NCI-H2227 (cell line): ENCODE measurements at regions not wholly inside any gene's neighbourhood (a gene's known extent, or its start where the extent isn't known, plus 50 kb on each side); places are given as distances from the start of the nearest gene placed in this dataset.
A peak's percentile ranks its signal among the peaks of the same experiment; 100 is the strongest.
"Not testable (repeated sequence)": the region's sequence is repeated elsewhere in the genome, so short reads cannot be mapped to it uniquely, and the experiment has no call there.

Experiments used
- DNase-seq: peaks from one replicate; lab custom pipeline; 2025; ENCODE audit not compliant: unreplicated experiment; lab: John Stamatoyannopoulos, UW

DNA sequence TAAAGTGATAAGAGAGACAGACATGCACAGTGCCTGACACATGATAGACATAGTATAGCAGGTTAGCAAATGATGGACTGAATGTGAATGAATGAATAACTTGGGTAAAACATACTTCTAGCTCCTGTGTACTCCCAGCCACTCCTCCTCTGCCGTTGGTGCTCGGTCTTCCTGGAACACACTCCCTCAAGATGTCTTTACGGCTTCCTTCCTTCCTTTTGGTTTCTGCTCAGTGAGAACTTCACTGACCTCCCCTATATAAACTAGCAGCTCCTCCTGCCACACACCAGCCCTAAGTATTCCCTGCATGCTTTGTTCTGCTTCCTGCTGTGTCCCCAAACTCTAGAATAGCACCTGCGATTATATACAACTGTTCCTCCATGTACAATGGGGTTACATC is 50.2 kb downstream of the RAD54L2 start:
- DNase-seq = no peak

- DNase-seq = peak; percentile 4
Observed at GRCh38 chr3:51591231-51591630, 52.7 kb downstream of the RAD54L2 start.

DNA sequence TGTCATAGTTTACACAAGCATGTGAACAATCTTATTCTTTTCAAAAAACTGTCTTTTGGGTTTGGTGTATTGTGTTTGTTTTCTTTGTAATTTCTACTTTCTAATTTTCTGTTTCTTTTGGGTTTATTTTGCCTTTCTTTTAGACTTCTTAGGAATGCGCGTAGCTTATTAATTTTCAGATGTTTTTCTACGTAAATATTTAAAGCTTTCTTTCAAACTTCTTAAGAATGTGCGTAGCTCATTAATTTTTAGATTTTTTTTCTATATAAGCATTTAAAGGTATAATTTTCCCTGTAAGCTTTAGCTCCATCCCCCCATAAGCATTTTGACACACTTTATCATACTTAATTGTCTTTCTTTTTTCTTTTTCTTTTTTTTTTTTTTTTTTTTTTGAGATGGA is 55.2 kb downstream of the RAD54L2 start:
- DNase-seq = no peak

DNA sequence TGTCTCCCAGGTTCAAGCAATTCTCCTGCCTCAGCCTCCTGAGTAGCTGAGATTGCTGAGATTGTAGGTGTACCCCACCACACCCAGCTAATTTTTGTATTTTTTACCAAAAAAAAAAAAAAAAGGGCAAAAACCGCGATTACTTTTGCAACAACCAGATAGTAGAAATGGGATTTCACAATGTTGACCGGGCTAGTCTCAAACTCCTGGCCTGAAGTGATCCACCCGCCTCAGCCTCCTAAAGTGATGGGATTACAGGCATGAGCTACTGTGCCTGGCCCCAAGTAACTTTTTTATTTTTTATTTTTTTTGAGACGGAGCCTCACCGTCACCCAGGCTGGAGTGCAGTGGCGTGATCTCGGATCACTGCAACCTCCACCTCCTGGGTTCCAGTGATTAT is 61.1 kb downstream of the RAD54L2 start:
- DNase-seq = not testable (repeated sequence)

- no peak for DNase-seq
Observed at GRCh38 chr3:51604212-51604611, 65.7 kb downstream of the RAD54L2 start.

- DNase-seq = no peak
Observed at GRCh38 chr3:51605938-51606337, 65.1 kb upstream of the TEX264 start.

GRCh38 chr3:51606871-51607270 is 64.2 kb upstream of the TEX264 start:
- DNase-seq = not testable (repeated sequence)

DNA sequence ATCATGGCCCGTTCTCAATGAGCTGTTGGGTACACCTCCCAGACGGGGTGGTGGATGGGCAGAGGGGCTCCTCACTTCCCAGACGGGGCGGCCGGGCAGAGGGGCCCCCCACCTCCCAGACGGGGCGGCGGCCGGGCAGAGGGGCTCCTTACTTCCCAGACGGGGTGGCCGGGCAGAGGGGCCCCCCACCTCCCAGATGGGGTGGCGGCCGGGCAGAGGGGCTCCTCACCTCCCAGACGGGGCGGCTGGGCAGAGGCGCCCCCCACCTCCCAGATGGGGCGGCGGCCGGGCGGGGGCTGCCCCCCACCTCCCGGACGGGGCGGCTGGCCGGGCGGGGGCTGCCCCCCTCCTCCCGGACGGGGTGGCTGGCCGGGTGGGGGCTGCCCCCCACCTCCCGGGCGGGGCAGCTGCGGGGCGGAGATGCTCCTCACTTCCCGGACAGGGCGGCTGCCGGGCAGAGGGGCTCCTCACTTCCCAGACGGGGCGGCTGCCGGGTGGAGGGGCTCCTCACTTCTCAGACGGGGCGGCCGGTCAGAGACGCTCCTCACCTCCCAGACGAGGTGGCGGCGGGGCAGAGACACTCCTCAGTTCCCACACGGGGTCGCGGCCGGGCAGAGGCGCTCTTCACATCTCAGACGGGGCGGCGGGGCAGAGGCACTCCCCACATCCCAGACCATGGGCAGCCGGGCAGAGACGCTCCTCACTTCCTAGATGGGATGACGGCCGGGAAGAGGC is 63.3 kb upstream of the TEX264 start:
- not testable (repeated sequence) for DNase-seq

GRCh38 chr3:51610708-51611107 is 60.3 kb upstream of the TEX264 start:
- DNase-seq = no peak

- no peak for DNase-seq
Observed at GRCh38 chr3:51617597-51617996, 53.5 kb upstream of the TEX264 start.

- DNase-seq = not testable (repeated sequence)
Observed at GRCh38 chr3:51618038-51618437, 53.0 kb upstream of the TEX264 start.

GRCh38 chr3:51618496-51618895 is 52.6 kb upstream of the TEX264 start:
- no peak for DNase-seq

GRCh38 chr3:51619983-51620382 is 51.1 kb upstream of the TEX264 start:
- no peak for DNase-seq

DNA sequence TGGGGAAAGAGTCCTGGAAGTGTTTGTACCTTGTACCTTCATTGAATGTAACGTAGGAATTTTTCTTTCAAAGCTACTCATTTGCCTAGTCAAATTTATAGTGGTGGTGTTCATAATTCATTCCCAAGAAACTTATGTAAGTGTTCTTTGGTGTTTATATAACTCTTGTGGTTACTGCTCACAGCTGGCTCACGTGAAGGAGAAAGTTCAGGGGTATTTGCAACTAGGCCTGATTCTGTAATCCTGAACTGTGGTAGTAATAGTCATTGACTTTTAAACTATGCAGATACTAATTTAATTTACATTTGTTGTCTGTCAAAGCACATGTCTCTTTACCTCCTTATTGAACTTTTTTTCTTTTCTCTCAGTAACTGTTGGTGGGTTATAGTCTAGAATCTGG is 50.5 kb upstream of the TEX264 start:
- DNase-seq = no peak

DNA sequence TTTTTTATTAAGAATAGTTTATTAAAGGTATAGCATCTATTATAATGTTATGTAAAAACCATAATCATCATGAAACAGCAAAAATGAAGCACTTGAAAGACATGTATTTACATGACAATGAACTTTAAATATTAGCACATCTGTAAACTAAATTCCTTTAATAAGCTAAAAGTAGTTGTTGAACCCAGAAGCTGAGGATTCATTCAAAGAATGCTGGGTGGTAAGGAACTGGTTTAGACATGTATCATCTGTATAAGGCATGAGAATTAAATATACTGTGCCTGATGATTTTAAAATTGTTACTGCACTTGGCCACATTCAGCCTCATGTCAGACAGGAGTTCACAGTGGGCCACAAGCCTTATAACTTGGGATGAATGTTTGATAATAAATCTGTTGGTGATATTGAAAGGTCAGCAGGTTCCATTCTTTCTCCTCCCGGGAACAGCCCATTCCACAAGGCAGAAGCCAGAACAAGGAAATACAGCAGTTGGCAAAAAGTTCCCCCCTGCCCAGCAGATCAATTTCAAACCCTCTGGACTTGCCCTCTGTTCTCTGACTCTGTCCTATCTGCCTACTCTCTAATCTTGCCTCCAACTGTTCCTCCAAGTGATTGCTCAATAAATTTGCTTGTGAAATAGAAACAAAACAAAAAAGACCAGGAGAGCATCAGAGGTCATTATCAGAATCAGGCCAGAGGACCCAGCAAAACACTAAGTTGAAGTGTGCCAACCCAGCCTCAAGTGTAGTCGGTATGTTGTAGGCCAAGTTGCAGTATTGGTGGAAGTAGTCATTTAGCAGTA is 49.8 kb upstream of the TEX264 start:
- DNase-seq = no peak
